ENCODE measurements at regions not wholly inside any gene's neighbourhood (a gene's known extent, or its start where the extent isn't known, plus 50 kb on each side); places are given as distances from the start of the nearest gene placed in this dataset.

- ChIA-PET CTCF (no interaction called here), POLR2A (no interaction called here)
- H3K4me3 ChIP-seq (ENCODE audit: low read length), result no peak overlapping the region
- H3K27ac Mint-ChIP-seq, result no peak overlapping the region
- H3K9me3 Mint-ChIP-seq, result no peaks in the 10 kb centered on the region
- DNase-seq, result no peak
- no peaks in the 10 kb centered on the region for H3K4me1 Mint-ChIP-seq
- no peaks in the 10 kb centered on the region for H3K9me3 ChIP-seq (ENCODE audit: low read length)
- no peaks in the 10 kb centered on the region for H3K36me3 Mint-ChIP-seq
- H3K4me3 Mint-ChIP-seq, result no peak overlapping the region
- peaks cover 4 to 18% of the 10 kb centered on the region in 2 donors for H3K27me3 Mint-ChIP-seq
- no peak overlapping the region for H3K27ac ChIP-seq (ENCODE audit: low read depth, low read length)
- H3K36me3 ChIP-seq (ENCODE audit: insufficient read depth, low read length), result no peaks in the 10 kb centered on the region
- no peaks in the 10 kb centered on the region for H3K27me3 ChIP-seq (ENCODE audit: insufficient read depth, low read length, poor library complexity, severe bottlenecking)
- no peaks in the 10 kb centered on the region for H3K4me1 ChIP-seq (ENCODE audit: insufficient read depth, low read length)
These were observed 77.4 kb upstream of the MAF start for GRCh38 chr16:79677799-79678530.

- CTCF ChIA-PET, result no interaction called here
These were observed 73.1 kb upstream of the MAF start for GRCh38 chr16:79673635-79674034.

DNA sequence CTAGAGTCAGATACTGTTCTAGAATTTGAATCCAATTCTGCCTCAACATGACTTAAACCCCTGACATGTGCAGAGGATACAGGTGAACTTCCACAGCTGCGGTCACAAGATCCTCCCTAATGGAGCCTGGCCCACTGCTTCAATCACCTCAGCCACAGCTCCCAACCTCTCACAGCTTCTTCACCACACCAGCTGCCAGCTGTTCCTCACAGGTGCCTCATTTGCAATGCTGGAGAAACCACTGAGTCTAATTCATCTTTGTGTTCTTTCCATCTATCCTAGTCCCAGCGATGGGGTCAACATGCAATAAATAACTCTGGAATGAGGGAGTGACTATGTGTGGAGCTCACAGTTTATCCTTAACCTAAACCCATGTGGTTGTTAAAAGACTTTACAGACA lies 72.0 kb upstream of the MAF start:
- H3K27ac ChIP-seq (ENCODE audit: low read depth, low read length), result no peak overlapping the region
- DNase-seq, result no peak
- peaks cover 0 to 8% (median 0%) of the 10 kb centered on the region in 5 donors for H3K9me3 Mint-ChIP-seq
- H3K36me3 ChIP-seq (ENCODE audit: insufficient read depth, low read length), result no peaks in the 10 kb centered on the region
- no peak overlapping the region for H3K4me3 Mint-ChIP-seq
- no peaks in the 10 kb centered on the region for H3K36me3 Mint-ChIP-seq
- ChIA-PET POLR2A (no interaction called here), CTCF (no interaction called here)
- no peaks in the 10 kb centered on the region for H3K9me3 ChIP-seq (ENCODE audit: low read length)
- no peaks in the 10 kb centered on the region for H3K4me1 ChIP-seq (ENCODE audit: insufficient read depth, low read length)
- no peak overlapping the region for H3K4me3 ChIP-seq (ENCODE audit: low read length)
- peaks cover 6 to 22% of the 10 kb centered on the region in 2 donors for H3K27me3 Mint-ChIP-seq
- H3K27me3 ChIP-seq (ENCODE audit: insufficient read depth, low read length, poor library complexity, severe bottlenecking), result no peaks in the 10 kb centered on the region
- no peaks in the 10 kb centered on the region for H3K4me1 Mint-ChIP-seq
- no peak overlapping the region for H3K27ac Mint-ChIP-seq

More at GRCh38 chr16:79673635-79674034, 73.1 kb upstream of the MAF start:
- no peak for DNase-seq
- Mint-ChIP-seq H3K9me3 (peaks cover 0 to 6% (median 0%) of the 10 kb centered on the region in 5 donors), H3K4me1 (no peaks in the 10 kb centered on the region), H3K27ac (no peak overlapping the region), H3K36me3 (no peaks in the 10 kb centered on the region), H3K4me3 (no peak overlapping the region), H3K27me3 (peaks cover 6 to 27% of the 10 kb centered on the region in 2 donors)
- Histone ChIP-seq H3K9me3 (ENCODE audit: low read length) (no peaks in the 10 kb centered on the region), H3K36me3 (ENCODE audit: insufficient read depth, low read length) (no peaks in the 10 kb centered on the region), H3K4me1 (ENCODE audit: insufficient read depth, low read length) (no peaks in the 10 kb centered on the region), H3K4me3 (ENCODE audit: low read length) (no peak overlapping the region), H3K27ac (ENCODE audit: low read depth, low read length) (no peak overlapping the region), H3K27me3 (ENCODE audit: insufficient read depth, low read length, poor library complexity, severe bottlenecking) (no peaks in the 10 kb centered on the region)
- POLR2A ChIA-PET, result no interaction called here

GRCh38 chr16:79668502-79668901 lies 68.0 kb upstream of the MAF start:
- Mint-ChIP-seq H3K4me1 (no peaks in the 10 kb centered on the region), H3K4me3 (no peak overlapping the region), H3K36me3 (peaks cover 0 to 2% (median 0%) of the 10 kb centered on the region in 3 donors), H3K9me3 (peaks cover 0 to 8% (median 0%) of the 10 kb centered on the region in 5 donors), H3K27me3 (peaks cover 15 to 30% of the 10 kb centered on the region in 2 donors), H3K27ac (no peak overlapping the region)
- no peaks in the 10 kb centered on the region for H3K4me1 ChIP-seq (ENCODE audit: insufficient read depth, low read length)
- H3K4me3 ChIP-seq (ENCODE audit: low read length), result no peak overlapping the region
- H3K9me3 ChIP-seq (ENCODE audit: low read length), result no peaks in the 10 kb centered on the region
- ChIA-PET CTCF (no interaction called here), POLR2A (no interaction called here)
- no peaks in the 10 kb centered on the region for H3K27me3 ChIP-seq (ENCODE audit: insufficient read depth, low read length, poor library complexity, severe bottlenecking)
- no peak for DNase-seq
- no peaks in the 10 kb centered on the region for H3K36me3 ChIP-seq (ENCODE audit: insufficient read depth, low read length)
- H3K27ac ChIP-seq (ENCODE audit: low read depth, low read length), result no peak overlapping the region

DNA sequence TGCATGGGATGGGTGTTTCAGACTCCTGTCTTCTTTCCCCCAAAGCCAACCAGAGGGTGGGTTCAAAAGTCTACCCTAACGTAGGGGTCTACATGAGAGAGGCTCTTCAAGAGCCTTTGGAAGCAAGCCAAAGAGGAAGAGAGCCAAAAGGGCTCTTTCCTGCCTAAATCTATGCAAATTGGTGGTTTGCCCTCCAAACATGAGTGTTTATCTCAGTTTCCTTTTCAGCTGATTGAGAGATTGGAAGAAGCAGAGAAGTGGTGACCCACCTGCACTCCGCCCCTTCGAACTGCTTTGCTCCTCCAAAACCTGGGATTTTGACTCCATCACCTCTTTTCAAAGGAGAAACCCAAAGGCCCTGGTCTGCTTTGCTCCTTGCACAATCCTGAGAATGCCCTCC lies 65.4 kb upstream of the MAF start:
- no peaks in the 10 kb centered on the region for H3K27me3 ChIP-seq (ENCODE audit: insufficient read depth, low read length, poor library complexity, severe bottlenecking)
- H3K27me3 Mint-ChIP-seq, result peaks cover 21 to 40% of the 10 kb centered on the region in 2 donors

GRCh38 chr16:79664407-79664806 lies 63.9 kb upstream of the MAF start:
- Mint-ChIP-seq H3K27ac (no peak overlapping the region), H3K4me1 (no peaks in the 10 kb centered on the region), H3K4me3 (no peak overlapping the region), H3K36me3 (peaks cover 0 to 2% (median 0%) of the 10 kb centered on the region in 3 donors), H3K9me3 (peaks cover 0 to 9% (median 0%) of the 10 kb centered on the region in 5 donors), H3K27me3 (peaks cover 21 to 33% of the 10 kb centered on the region in 2 donors)
- Histone ChIP-seq H3K4me1 (ENCODE audit: insufficient read depth, low read length) (no peaks in the 10 kb centered on the region), H3K9me3 (ENCODE audit: low read length) (no peaks in the 10 kb centered on the region), H3K4me3 (ENCODE audit: low read length) (no peak overlapping the region), H3K27me3 (ENCODE audit: insufficient read depth, low read length, poor library complexity, severe bottlenecking) (no peaks in the 10 kb centered on the region), H3K27ac (ENCODE audit: low read depth, low read length) (no peak overlapping the region), H3K36me3 (ENCODE audit: insufficient read depth, low read length) (no peaks in the 10 kb centered on the region)
- no peak for DNase-seq
- ChIA-PET POLR2A (no interaction called here), CTCF (no interaction called here)

More for the DNA sequence above, 65.4 kb upstream of the MAF start:
- DNase-seq, result no peak
- Histone ChIP-seq H3K27ac (ENCODE audit: low read depth, low read length) (no peak overlapping the region), H3K9me3 (ENCODE audit: low read length) (no peaks in the 10 kb centered on the region), H3K4me1 (ENCODE audit: insufficient read depth, low read length) (no peaks in the 10 kb centered on the region), H3K36me3 (ENCODE audit: insufficient read depth, low read length) (no peaks in the 10 kb centered on the region), H3K4me3 (ENCODE audit: low read length) (no peak overlapping the region)
- ChIA-PET POLR2A (no interaction called here), CTCF (no interaction called here)
- Mint-ChIP-seq H3K27ac (no peak overlapping the region), H3K4me3 (no peak overlapping the region), H3K4me1 (no peaks in the 10 kb centered on the region), H3K9me3 (peaks cover 0 to 10% (median 0%) of the 10 kb centered on the region in 5 donors), H3K36me3 (peaks cover 0 to 2% (median 0%) of the 10 kb centered on the region in 3 donors)

GRCh38 chr16:79662669-79663313 lies 62.3 kb upstream of the MAF start:
- Mint-ChIP-seq H3K4me3 (no peak overlapping the region), H3K27ac (no peak overlapping the region), H3K4me1 (no peaks in the 10 kb centered on the region), H3K9me3 (peaks cover 0 to 2% (median 0%) of the 10 kb centered on the region in 5 donors), H3K27me3 (peaks cover 21 to 32% of the 10 kb centered on the region in 2 donors), H3K36me3 (peaks cover 0 to 2% (median 0%) of the 10 kb centered on the region in 3 donors)
- Histone ChIP-seq H3K9me3 (ENCODE audit: low read length) (no peaks in the 10 kb centered on the region), H3K4me1 (ENCODE audit: insufficient read depth, low read length) (no peaks in the 10 kb centered on the region), H3K27ac (ENCODE audit: low read depth, low read length) (no peak overlapping the region), H3K27me3 (ENCODE audit: insufficient read depth, low read length, poor library complexity, severe bottlenecking) (no peaks in the 10 kb centered on the region), H3K4me3 (ENCODE audit: low read length) (no peak overlapping the region), H3K36me3 (ENCODE audit: insufficient read depth, low read length) (no peaks in the 10 kb centered on the region)
- POLR2A ChIA-PET, result no interaction called here
- CTCF ChIA-PET, result no interaction called here
- DNase-seq, result no peak

GRCh38 chr16:79662122-79662521 lies 61.6 kb upstream of the MAF start:
- Mint-ChIP-seq H3K27me3 (peaks cover 21 to 32% of the 10 kb centered on the region in 2 donors), H3K36me3 (peaks cover 0 to 2% (median 0%) of the 10 kb centered on the region in 3 donors)
- CTCF ChIA-PET, result no interaction called here

More at GRCh38 chr16:79662122-79662521, 61.6 kb upstream of the MAF start:
- H3K9me3 Mint-ChIP-seq, result peaks cover 0 to 2% (median 0%) of the 10 kb centered on the region in 5 donors
- H3K27ac ChIP-seq (ENCODE audit: low read depth, low read length), result no peak overlapping the region
- no peaks in the 10 kb centered on the region for H3K36me3 ChIP-seq (ENCODE audit: insufficient read depth, low read length)
- H3K27me3 ChIP-seq (ENCODE audit: insufficient read depth, low read length, poor library complexity, severe bottlenecking), result no peaks in the 10 kb centered on the region
- no peak overlapping the region for H3K4me3 Mint-ChIP-seq
- no peaks in the 10 kb centered on the region for H3K9me3 ChIP-seq (ENCODE audit: low read length)
- no peaks in the 10 kb centered on the region for H3K4me1 ChIP-seq (ENCODE audit: insufficient read depth, low read length)
- H3K4me1 Mint-ChIP-seq, result no peaks in the 10 kb centered on the region
- DNase-seq, result no peak
- POLR2A ChIA-PET, result no interaction called here
- no peak overlapping the region for H3K4me3 ChIP-seq (ENCODE audit: low read length)
- H3K27ac Mint-ChIP-seq, result no peak overlapping the region

All from CD8-positive, alpha-beta memory T cell (primary cell).